GM19328 (cell line): ENCODE measurements at regions not wholly inside any gene's neighbourhood (a gene's known extent, or its start where the extent isn't known, plus 50 kb on each side); places are given as distances from the start of the nearest gene placed in this dataset.

Experiments used
- ATAC-seq: cut with Tn5 transposase; IDR thresholded peaks from one replicate; pipeline ENCODE4 v1.9.1; 2021; ENCODE audit warnings: mild to moderate bottlenecking, moderate library complexity; ENCODE audit not compliant: unreplicated experiment

GRCh38 chr18:11324956-11325882, 175.8 kb upstream of the PIEZO2 start:
- peak; percentile 76 for ATAC-seq

- no peak for ATAC-seq
These were observed 175.1 kb upstream of the PIEZO2 start for GRCh38 chr18:11324510-11324909.

- ATAC-seq = no peak
These were observed 174.0 kb upstream of the PIEZO2 start for GRCh38 chr18:11323359-11323819.

- no peak for ATAC-seq
These were observed 173.3 kb upstream of the PIEZO2 start for GRCh38 chr18:11322716-11323115.

GRCh38 chr18:11322006-11322405, 172.6 kb upstream of the PIEZO2 start:
- ATAC-seq = no peak

GRCh38 chr18:11320986-11321385, 171.6 kb upstream of the PIEZO2 start:
- ATAC-seq = no peak

- no peak for ATAC-seq
These were observed 167.2 kb upstream of the PIEZO2 start for GRCh38 chr18:11316546-11316945.

GRCh38 chr18:11310476-11311086, 161.2 kb upstream of the PIEZO2 start:
- ATAC-seq = no peak

GRCh38 chr18:11309172-11309571, 159.8 kb upstream of the PIEZO2 start:
- no peak for ATAC-seq

- ATAC-seq = no peak
These were observed 159.1 kb upstream of the PIEZO2 start for GRCh38 chr18:11308499-11308898.

- no peak for ATAC-seq
These were observed 158.3 kb upstream of the PIEZO2 start for GRCh38 chr18:11307716-11308115.

GRCh38 chr18:11305507-11305906, 156.1 kb upstream of the PIEZO2 start:
- ATAC-seq = no peak

- ATAC-seq = no peak
These were observed 155.6 kb upstream of the PIEZO2 start for GRCh38 chr18:11304928-11305327.

GRCh38 chr18:11296946-11297345, 147.6 kb upstream of the PIEZO2 start:
- ATAC-seq = no peak

GRCh38 chr18:11293794-11294193, 144.4 kb upstream of the PIEZO2 start:
- ATAC-seq = no peak

- no peak for ATAC-seq
These were observed 141.4 kb upstream of the PIEZO2 start for GRCh38 chr18:11290786-11291185.

GRCh38 chr18:11289248-11289647, 139.9 kb upstream of the PIEZO2 start:
- ATAC-seq = no peak

GRCh38 chr18:11288401-11288800, 139.0 kb upstream of the PIEZO2 start:
- ATAC-seq = no peak

GRCh38 chr18:11286431-11286830, 137.1 kb upstream of the PIEZO2 start:
- ATAC-seq = no peak

GRCh38 chr18:11284811-11285210, 135.4 kb upstream of the PIEZO2 start:
- ATAC-seq = no peak

- no peak for ATAC-seq
These were observed 135.0 kb upstream of the PIEZO2 start for GRCh38 chr18:11284349-11284748.

GRCh38 chr18:11283479-11284161, 134.3 kb upstream of the PIEZO2 start:
- no peak for ATAC-seq
